ENCODE measurements at regions not wholly inside any gene's neighbourhood (a gene's known extent, or its start where the extent isn't known, plus 50 kb on each side); places are given as distances from the start of the nearest gene placed in this dataset.

GRCh38 chr2:220318037-220318436 is 690.6 kb downstream of the SLC4A3 start:
- H3K27ac ChIP-seq (ENCODE audit: extremely low read length, insufficient read depth, low read length): no peak overlapping the region
- CTCF ChIA-PET (ENCODE audit: low intra/inter-chr PET ratio, low total read pairs): no interaction called here
- no peak for TF ChIP-seq ZNF451 (CRISPR knock-in tag; IDR thresholded peaks at IDR 0.05)
- TF ChIP-seq IRF2 (CRISPR knock-in tag; IDR thresholded peaks at IDR 0.05): no peak
- no peak for TF ChIP-seq NPAS2 (CRISPR knock-in tag; IDR thresholded peaks at IDR 0.05; ENCODE audit: borderline replicate concordance)
- no peak for TF ChIP-seq ZNF432 (CRISPR knock-in tag; IDR thresholded peaks at IDR 0.05; ENCODE audit: borderline replicate concordance)
- TF ChIP-seq TRAFD1 (CRISPR knock-in tag; IDR thresholded peaks at IDR 0.05; ENCODE audit: borderline replicate concordance): no peak
- no peak for TF ChIP-seq SALL1 (CRISPR knock-in tag; IDR thresholded peaks at IDR 0.05)
- no peak for TF ChIP-seq FOXK1 (CRISPR knock-in tag; IDR thresholded peaks at IDR 0.05; ENCODE audit: borderline replicate concordance, low read depth)
- no peak for TF ChIP-seq SOX13 (IDR thresholded peaks at IDR 0.05)
- no peak for TF ChIP-seq SOX13 (CRISPR knock-in tag; conservative IDR thresholded peaks at IDR 0.05 in 1 of 2, IDR thresholded peaks at IDR 0.05 in 1 of 2)
- TF ChIP-seq ZFYVE20 (CRISPR knock-in tag; IDR thresholded peaks at IDR 0.05; ENCODE audit: borderline replicate concordance, low read depth): no peak
- TF ChIP-seq ZNF124 (CRISPR knock-in tag; IDR thresholded peaks at IDR 0.05): no peak
- DNase-seq (ENCODE audit: low spot score): no peak
- ATAC-seq: no peak
- H3K9ac ChIP-seq (ENCODE audit: insufficient read depth, low read depth, low read length): no peak overlapping the region
- POLR2A ChIA-PET: no interaction called here
- no peak overlapping the region for H3K4me2 ChIP-seq (ENCODE audit: low read depth, low read length)
- no peak overlapping the region for H3K4me3 ChIP-seq (replicated peaks in 1 of 3; ENCODE audit: insufficient read depth in 1 of 3, low read depth in 2 of 3, low read length in 3 of 3)
- H3K36me3 ChIP-seq (replicated peaks in 1 of 2; ENCODE audit: control insufficient read depth in 1 of 2, insufficient read depth in 2 of 2, low read length in 2 of 2): no peaks in the 10 kb centered on the region
- H3K9me3 ChIP-seq (ENCODE audit: low read length): peaks cover 5% of the 10 kb centered on the region; the same call in 1 of the 2 replicates
- intact Hi-C loops (cut with micrococcal nuclease; ENCODE audit: unreplicated experiment) (no loop called here), in situ Hi-C loops (cut with HindIII; ENCODE audit: extremely low pct_ligation_motif_present, low pct_unique_long_range_greater_than_20kb) (no loop called here)
- no peaks in the 10 kb centered on the region for H3K79me2 ChIP-seq (ENCODE audit: insufficient read depth, low read length)
- no peaks in the 10 kb centered on the region for H3K4me1 ChIP-seq (ENCODE audit: insufficient read depth, low read length)
- no peaks in the 10 kb centered on the region for H3K27me3 ChIP-seq (ENCODE audit: control insufficient read depth in 1 of 2, insufficient read depth in 2 of 2, low read length in 2 of 2)
- FAIRE-seq: no peak
- WGBS (ENCODE audit: low lambda C conversion rate): 51% methylated on average over 2 of the region's 2 CpGs
- no peak overlapping the region for H2AFZ ChIP-seq (ENCODE audit: low read length)
- H4K20me1 ChIP-seq (ENCODE audit: insufficient read depth, low read length): no peaks in the 10 kb centered on the region
- BruUV-seq (replicated peaks): no TSS peak
